ENCODE measurements at regions not wholly inside any gene's neighbourhood (a gene's known extent, or its start where the extent isn't known, plus 50 kb on each side); places are given as distances from the start of the nearest gene placed in this dataset.

GRCh38 chr6:43946641-43947363 is 176.8 kb downstream of the VEGFA start:
- no peak for DNase-seq

- DNase-seq = no peak
These were observed 175.7 kb downstream of the VEGFA start for GRCh38 chr6:43945768-43946080.

GRCh38 chr6:43944908-43945767 is 175.1 kb downstream of the VEGFA start:
- no peak for DNase-seq

- DNase-seq = no peak
These were observed 173.8 kb downstream of the VEGFA start for GRCh38 chr6:43943781-43944250.

GRCh38 chr6:43943099-43943766 is 173.2 kb downstream of the VEGFA start:
- no peak for DNase-seq

- no peak for DNase-seq
These were observed 172.6 kb downstream of the VEGFA start for GRCh38 chr6:43942616-43943015.

- no peak for DNase-seq
These were observed 172.0 kb downstream of the VEGFA start for GRCh38 chr6:43942011-43942442.

- DNase-seq = no peak
These were observed 171.2 kb downstream of the VEGFA start for GRCh38 chr6:43941174-43941573.

- no peak for DNase-seq
These were observed 170.5 kb downstream of the VEGFA start for GRCh38 chr6:43940393-43941087.

- DNase-seq = no peak
These were observed 170.0 kb downstream of the VEGFA start for GRCh38 chr6:43940071-43940392.

GRCh38 chr6:43939281-43940070 is 169.5 kb downstream of the VEGFA start:
- DNase-seq = no peak

- no peak for DNase-seq
These were observed 168.4 kb downstream of the VEGFA start for GRCh38 chr6:43938178-43939105.

- DNase-seq = no peak
These were observed 167.5 kb downstream of the VEGFA start for GRCh38 chr6:43937236-43938177.

GRCh38 chr6:43936476-43936875 is 166.5 kb downstream of the VEGFA start:
- no peak for DNase-seq

GRCh38 chr6:43935921-43936439 is 166.0 kb downstream of the VEGFA start:
- DNase-seq = no peak

GRCh38 chr6:43934803-43935602 is 165.0 kb downstream of the VEGFA start:
- no peak for DNase-seq

- DNase-seq = no peak
These were observed 164.3 kb downstream of the VEGFA start for GRCh38 chr6:43934183-43934802.

GRCh38 chr6:43933148-43933885 is 163.3 kb downstream of the VEGFA start:
- no peak for DNase-seq

Data from CD4-positive, alpha-beta T cell treated with Interleukin-10 for 1 hour (primary cell).